ENCODE measurements at regions not wholly inside any gene's neighbourhood (a gene's known extent, or its start where the extent isn't known, plus 50 kb on each side); places are given as distances from the start of the nearest gene placed in this dataset.

- TF ChIP-seq POLR2A (IDR thresholded peaks at IDR 0.05) (no peak), CTCF (IDR thresholded peaks at IDR 0.05) (no peak)
- DNase-seq = no peak
- Histone ChIP-seq H3K36me3 (no peaks in the 10 kb centered on the region), H3K27me3 (no peaks in the 10 kb centered on the region), H3K9me3 (no peaks in the 10 kb centered on the region), H3K4me1 (peaks cover 0 to 4% (median 0%) of the 10 kb centered on the region in 4 donors), H3K27ac (no peak overlapping the region), H3K4me3 (no peak overlapping the region)
These were observed 159.0 kb upstream of the TSC22D2 start for GRCh38 chr3:150248888-150249681.

GRCh38 chr3:150248116-150248887 lies 159.8 kb upstream of the TSC22D2 start:
- no peaks in the 10 kb centered on the region for H3K27me3 ChIP-seq
- no peak for DNase-seq
- H3K9me3 ChIP-seq = no peaks in the 10 kb centered on the region
- H3K27ac ChIP-seq = no peak overlapping the region
- TF ChIP-seq CTCF (IDR thresholded peaks at IDR 0.05) = no peak
- TF ChIP-seq POLR2A (IDR thresholded peaks at IDR 0.05) = no peak
- no peak overlapping the region for H3K4me3 ChIP-seq
- no peaks in the 10 kb centered on the region for H3K4me1 ChIP-seq
- H3K36me3 ChIP-seq = no peaks in the 10 kb centered on the region

- TF ChIP-seq POLR2A (IDR thresholded peaks at IDR 0.05) (no peak), CTCF (IDR thresholded peaks at IDR 0.05) (no peak)
- H3K4me1 ChIP-seq = no peaks in the 10 kb centered on the region
- H3K4me3 ChIP-seq = no peak overlapping the region
- H3K9me3 ChIP-seq = no peaks in the 10 kb centered on the region
- H3K27me3 ChIP-seq = no peaks in the 10 kb centered on the region
- no peaks in the 10 kb centered on the region for H3K36me3 ChIP-seq
- H3K27ac ChIP-seq = no peak overlapping the region
- DNase-seq = no peak
These were observed 160.7 kb upstream of the TSC22D2 start for GRCh38 chr3:150247441-150247840.

GRCh38 chr3:150243466-150243865 lies 164.6 kb upstream of the TSC22D2 start:
- Histone ChIP-seq H3K27ac (no peak overlapping the region), H3K36me3 (no peaks in the 10 kb centered on the region)

More at GRCh38 chr3:150243466-150243865, 164.6 kb upstream of the TSC22D2 start:
- H3K27me3 ChIP-seq = no peaks in the 10 kb centered on the region
- H3K9me3 ChIP-seq = no peaks in the 10 kb centered on the region
- no peaks in the 10 kb centered on the region for H3K4me1 ChIP-seq
- no peak overlapping the region for H3K4me3 ChIP-seq
- TF ChIP-seq CTCF (IDR thresholded peaks at IDR 0.05) (no peak), POLR2A (IDR thresholded peaks at IDR 0.05) (no peak)
- no peak for DNase-seq
